ENCODE measurements at regions not wholly inside any gene's neighbourhood (a gene's known extent, or its start where the extent isn't known, plus 50 kb on each side); places are given as distances from the start of the nearest gene placed in this dataset.
"Not testable (repeated sequence)": the region's sequence is repeated elsewhere in the genome, so short reads cannot be mapped to it uniquely, and the experiment has no call there.

- H3K4me1 ChIP-seq (ENCODE audit: control insufficient read depth in 4 of 4, insufficient read depth in 4 of 4, low read length in 3 of 4): no peaks in the 10 kb centered on the region
- H3K9me3 ChIP-seq (ENCODE audit: control insufficient read depth in 4 of 4, low read length in 3 of 4): no peaks in the 10 kb centered on the region
- H3K4me3 ChIP-seq (ENCODE audit: low read depth in 1 of 3, low read length in 3 of 3): no peak overlapping the region
- no peak overlapping the region for H3K9ac ChIP-seq (ENCODE audit: low read depth in 1 of 2, low read length in 2 of 2)
- H3K27ac ChIP-seq (ENCODE audit: low read depth in 1 of 2, low read length in 2 of 2): no peak overlapping the region
- no peaks in the 10 kb centered on the region for H3K36me3 ChIP-seq (ENCODE audit: control insufficient read depth in 4 of 4, insufficient read depth in 3 of 4, low read depth in 1 of 4, low read length in 3 of 4)
- TF ChIP-seq GABPA (IDR thresholded peaks at IDR 0.05 in 1 of 2, conservative IDR thresholded peaks at IDR 0.05 in 1 of 2): no peak
- TF ChIP-seq HNF4A (conservative IDR thresholded peaks at IDR 0.05): no peak
- 81% methylated on average over 2 of the region's 2 CpGs for WGBS
- DNase-seq (ENCODE audit: low spot score): no peak
- H3K27me3 ChIP-seq (ENCODE audit: control insufficient read depth in 4 of 4, insufficient read depth in 4 of 4, low read length in 3 of 4): no peaks in the 10 kb centered on the region
These were observed 890.6 kb downstream of the DNAJB9 start for GRCh38 chr7:109460296-109460695.

DNA sequence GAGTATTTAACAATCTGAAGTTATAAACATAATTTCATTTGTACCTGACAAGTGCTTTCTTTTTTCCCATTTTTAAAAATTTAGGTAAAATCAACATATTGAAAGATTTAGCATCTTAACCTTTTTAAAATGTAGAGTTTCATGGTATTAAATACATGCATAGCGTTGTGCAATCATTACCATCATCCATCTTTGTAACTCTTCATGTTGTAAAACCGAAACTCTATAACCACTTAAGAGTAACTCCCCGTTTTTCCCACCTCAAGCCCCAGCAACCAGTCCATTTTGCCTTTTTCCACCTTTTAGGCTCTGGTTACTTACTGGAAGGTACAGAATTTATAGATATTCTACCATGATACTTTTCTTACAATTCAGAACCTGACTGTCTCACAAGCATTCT, 892.5 kb downstream of the DNAJB9 start:
- DNase-seq (ENCODE audit: low spot score): no peak
- WGBS: 72% methylated on average over 3 of the region's 3 CpGs
- no peak overlapping the region for H3K4me3 ChIP-seq (ENCODE audit: low read depth in 1 of 3, low read length in 3 of 3)
- H3K27me3 ChIP-seq (ENCODE audit: control insufficient read depth in 4 of 4, insufficient read depth in 4 of 4, low read length in 3 of 4): no peaks in the 10 kb centered on the region
- no peaks in the 10 kb centered on the region for H3K4me1 ChIP-seq (ENCODE audit: control insufficient read depth in 4 of 4, insufficient read depth in 4 of 4, low read length in 3 of 4)
- no peak for TF ChIP-seq HNF4A (conservative IDR thresholded peaks at IDR 0.05)
- TF ChIP-seq FOXA1 (IDR thresholded peaks at IDR 0.05): no peak
- TF ChIP-seq EGR1 (IDR thresholded peaks at IDR 0.05; ENCODE audit: low read depth in 2 of 2): no peak
- TF ChIP-seq SP1 (IDR thresholded peaks at IDR 0.05): no peak
- TF ChIP-seq, protein P1, sequence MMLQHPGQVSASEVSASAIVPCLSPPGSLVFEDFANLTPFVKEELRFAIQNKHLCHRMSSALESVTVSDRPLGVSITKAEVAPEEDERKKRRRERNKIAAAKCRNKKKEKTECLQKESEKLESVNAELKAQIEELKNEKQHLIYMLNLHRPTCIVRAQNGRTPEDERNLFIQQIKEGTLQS (IDR thresholded peaks at IDR 0.05): no peak
- TF ChIP-seq NR2F2 (IDR thresholded peaks at IDR 0.05): no peak
- TF ChIP-seq GABPA (IDR thresholded peaks at IDR 0.05 in 1 of 2, conservative IDR thresholded peaks at IDR 0.05 in 1 of 2): no peak
- TF ChIP-seq, protein P2, sequence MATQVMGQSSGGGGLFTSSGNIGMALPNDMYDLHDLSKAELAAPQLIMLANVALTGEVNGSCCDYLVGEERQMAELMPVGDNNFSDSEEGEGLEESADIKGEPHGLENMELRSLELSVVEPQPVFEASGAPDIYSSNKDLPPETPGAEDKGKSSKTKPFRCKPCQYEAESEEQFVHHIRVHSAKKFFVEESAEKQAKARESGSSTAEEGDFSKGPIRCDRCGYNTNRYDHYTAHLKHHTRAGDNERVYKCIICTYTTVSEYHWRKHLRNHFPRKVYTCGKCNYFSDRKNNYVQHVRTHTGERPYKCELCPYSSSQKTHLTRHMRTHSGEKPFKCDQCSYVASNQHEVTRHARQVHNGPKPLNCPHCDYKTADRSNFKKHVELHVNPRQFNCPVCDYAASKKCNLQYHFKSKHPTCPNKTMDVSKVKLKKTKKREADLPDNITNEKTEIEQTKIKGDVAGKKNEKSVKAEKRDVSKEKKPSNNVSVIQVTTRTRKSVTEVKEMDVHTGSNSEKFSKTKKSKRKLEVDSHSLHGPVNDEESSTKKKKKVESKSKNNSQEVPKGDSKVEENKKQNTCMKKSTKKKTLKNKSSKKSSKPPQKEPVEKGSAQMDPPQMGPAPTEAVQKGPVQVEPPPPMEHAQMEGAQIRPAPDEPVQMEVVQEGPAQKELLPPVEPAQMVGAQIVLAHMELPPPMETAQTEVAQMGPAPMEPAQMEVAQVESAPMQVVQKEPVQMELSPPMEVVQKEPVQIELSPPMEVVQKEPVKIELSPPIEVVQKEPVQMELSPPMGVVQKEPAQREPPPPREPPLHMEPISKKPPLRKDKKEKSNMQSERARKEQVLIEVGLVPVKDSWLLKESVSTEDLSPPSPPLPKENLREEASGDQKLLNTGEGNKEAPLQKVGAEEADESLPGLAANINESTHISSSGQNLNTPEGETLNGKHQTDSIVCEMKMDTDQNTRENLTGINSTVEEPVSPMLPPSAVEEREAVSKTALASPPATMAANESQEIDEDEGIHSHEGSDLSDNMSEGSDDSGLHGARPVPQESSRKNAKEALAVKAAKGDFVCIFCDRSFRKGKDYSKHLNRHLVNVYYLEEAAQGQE (IDR thresholded peaks at IDR 0.05): no peak
- TF ChIP-seq HNF4G (IDR thresholded peaks at IDR 0.05): no peak
- TF ChIP-seq RXRA (IDR thresholded peaks at IDR 0.05): no peak
- no peak overlapping the region for H3K9ac ChIP-seq (ENCODE audit: low read depth in 1 of 2, low read length in 2 of 2)
- no peak overlapping the region for H3K27ac ChIP-seq (ENCODE audit: low read depth in 1 of 2, low read length in 2 of 2)
- no peaks in the 10 kb centered on the region for H3K9me3 ChIP-seq (ENCODE audit: control insufficient read depth in 4 of 4, low read length in 3 of 4)
- H3K36me3 ChIP-seq (ENCODE audit: control insufficient read depth in 4 of 4, insufficient read depth in 3 of 4, low read depth in 1 of 4, low read length in 3 of 4): no peaks in the 10 kb centered on the region

DNA sequence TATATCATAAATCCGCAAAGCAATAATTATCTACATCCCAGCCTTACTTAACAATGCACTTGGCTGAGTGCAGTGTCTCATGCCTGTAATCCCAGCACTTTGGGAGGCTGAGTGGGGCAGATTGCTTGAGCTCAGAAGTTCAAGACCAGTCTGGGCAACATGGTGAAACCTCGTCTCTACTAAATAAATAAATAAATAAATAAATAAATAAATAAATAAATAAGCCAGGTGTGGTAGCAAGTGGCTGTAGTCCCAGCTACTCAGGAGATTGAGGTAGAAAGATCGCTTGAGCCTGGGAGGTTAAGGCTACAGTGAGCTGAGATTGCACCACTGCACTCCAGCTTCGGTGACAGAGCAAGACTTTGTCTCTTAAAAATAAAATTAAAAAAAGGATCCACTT, 898.1 kb downstream of the DNAJB9 start:
- not testable (repeated sequence) for H3K27me3 ChIP-seq (ENCODE audit: control insufficient read depth in 4 of 4, insufficient read depth in 4 of 4, low read length in 3 of 4)
- 72% methylated on average over 4 of the region's 4 CpGs for WGBS

GRCh38 chr7:109473172-109473571, 903.5 kb downstream of the DNAJB9 start:
- WGBS: 94% methylated on average over 1 of the region's 1 CpG
- no peaks in the 10 kb centered on the region for H3K4me1 ChIP-seq (ENCODE audit: control insufficient read depth in 4 of 4, insufficient read depth in 4 of 4, low read length in 3 of 4)

More for the DNA sequence above, 898.1 kb downstream of the DNAJB9 start:
- DNase-seq (ENCODE audit: low spot score); H3K36me3 ChIP-seq (ENCODE audit: control insufficient read depth in 4 of 4, insufficient read depth in 3 of 4, low read depth in 1 of 4, low read length in 3 of 4); H3K27ac ChIP-seq (ENCODE audit: low read depth in 1 of 2, low read length in 2 of 2); H3K9me3 ChIP-seq (ENCODE audit: control insufficient read depth in 4 of 4, low read length in 3 of 4); H3K9ac ChIP-seq (ENCODE audit: low read depth in 1 of 2, low read length in 2 of 2); H3K4me1 ChIP-seq (ENCODE audit: control insufficient read depth in 4 of 4, insufficient read depth in 4 of 4, low read length in 3 of 4); H3K4me3 ChIP-seq (ENCODE audit: low read depth in 1 of 3, low read length in 3 of 3): not testable (repeated sequence)

More at GRCh38 chr7:109473172-109473571, 903.5 kb downstream of the DNAJB9 start:
- TF ChIP-seq CTCF (IDR thresholded peaks at IDR 0.05; ENCODE audit: low read depth, low read length, missing input control) (no peak), MAX (IDR thresholded peaks at IDR 0.05) (no peak), RAD21 (IDR thresholded peaks at IDR 0.05) (no peak), TAF1 (conservative IDR thresholded peaks at IDR 0.05) (no peak), YY1 (IDR thresholded peaks at IDR 0.05) (no peak), HNF4A (conservative IDR thresholded peaks at IDR 0.05) (no peak), GABPA (IDR thresholded peaks at IDR 0.05 in 1 of 2, conservative IDR thresholded peaks at IDR 0.05 in 1 of 2) (no peak)
- Histone ChIP-seq H3K9me3 (ENCODE audit: control insufficient read depth in 4 of 4, low read length in 3 of 4) (no peaks in the 10 kb centered on the region), H3K27ac (ENCODE audit: low read depth in 1 of 2, low read length in 2 of 2) (no peak overlapping the region), H3K9ac (ENCODE audit: low read depth in 1 of 2, low read length in 2 of 2) (no peak overlapping the region), H3K36me3 (ENCODE audit: control insufficient read depth in 4 of 4, insufficient read depth in 3 of 4, low read depth in 1 of 4, low read length in 3 of 4) (no peaks in the 10 kb centered on the region), H3K27me3 (ENCODE audit: control insufficient read depth in 4 of 4, insufficient read depth in 4 of 4, low read length in 3 of 4) (peaks cover 0 to 2% (median 0%) of the 10 kb centered on the region in 4 donors), H3K4me3 (ENCODE audit: low read depth in 1 of 3, low read length in 3 of 3) (no peak overlapping the region)
- DNase-seq (ENCODE audit: low spot score): no peak

Measured in liver (tissue), 8 donors.